Right cardiac atrium (tissue), 5 donors: ENCODE measurements at regions not wholly inside any gene's neighbourhood (a gene's known extent, or its start where the extent isn't known, plus 50 kb on each side); places are given as distances from the start of the nearest gene placed in this dataset.

Experiments
- ATAC-seq, 2 donors: fragments of 200-7000 bp; cut with Tn5 transposase; one replicate each; pipeline versions ENCODE4 v1.8.0 to v1.9.1; 2020; ENCODE audit warnings: moderate library complexity in 2 of 2, mild to moderate bottlenecking in 1 of 2
- DNase-seq, 3 donors: peaks; one replicate each; pipeline ENCODE4 v3.0.0-alpha.2; 2020
- H3K27ac ChIP-seq: one replicate; pipeline ENCODE4 v1.5.1; 2013; ENCODE audit warnings: mild to moderate bottlenecking, low read length, control low read depth, moderate library complexity
- H3K27me3 ChIP-seq: one replicate; pipeline ENCODE4 v1.6.1; 2013; ENCODE audit not compliant: control insufficient read depth, insufficient read depth
- H3K4me1 ChIP-seq: one replicate; pipeline ENCODE4 v1.6.1; 2013; ENCODE audit warnings: low read length; ENCODE audit not compliant: control insufficient read depth, insufficient read depth
- H3K4me3 ChIP-seq: one replicate; pipeline ENCODE4 v1.5.1; 2013; ENCODE audit warnings: low read length, control low read depth
- H3K9me3 ChIP-seq: one replicate; pipeline ENCODE4 v1.6.1; 2013; ENCODE audit warnings: low read length; ENCODE audit not compliant: control insufficient read depth
- WGBS: extraction: QIAGEN DNeasy Blood & Tissue Kit; methylation state at CpG from one replicate; pipeline ENCODE4 v1.1.7; 2013; 5-methylcytosine and 5-hydroxymethylcytosine counted together
- intact Hi-C, 4 donors: fragments of 100-400 bp; cut with DNase I; formaldehyde crosslinking; loops; one replicate each; pipeline versions ENCODE4 v1.11.0 to v1.14.0; 2022 to 2023
- donor health status: healthy with polysubstance abuse.
- donor health status: DM: no; HTN: yes; CAD: no.
- donor health status: DM: no; HTN: no; CAD: no.
- donor health status: DM: no; HTN: yes; CAD: no; lungs with severe emphysema.
- donor health status: DM: yes; HTN: yes; CAD: no.

- Histone ChIP-seq H3K27me3 (no peaks in the 10 kb centered on the region), H3K9me3 (no peaks in the 10 kb centered on the region), H3K27ac (no peak overlapping the region), H3K4me3 (no peak overlapping the region), H3K4me1 (no peaks in the 10 kb centered on the region)
- WGBS, result 28% methylated on average over 2 of the region's 2 CpGs
- intact Hi-C loops, result no loop called here
- ATAC-seq, result peak in 1 of 2 donors; percentile 65
- DNase-seq, result peak in 2 of 3 donors; percentile 40 to 59
Observed at GRCh38 chr12:115035535-115036107, 351.6 kb upstream of the TBX3 start.

GRCh38 chr12:115032521-115032920 is 348.5 kb upstream of the TBX3 start:
- no peak overlapping the region for H3K4me3 ChIP-seq
- no peak for DNase-seq
- H3K4me1 ChIP-seq, result no peaks in the 10 kb centered on the region
- H3K9me3 ChIP-seq, result no peaks in the 10 kb centered on the region
- no peak for ATAC-seq
- H3K27ac ChIP-seq, result no peak overlapping the region
- 84% methylated on average over 3 of the region's 3 CpGs for WGBS
- intact Hi-C loops, result no loop called here
- H3K27me3 ChIP-seq, result no peaks in the 10 kb centered on the region

GRCh38 chr12:115030017-115030416 is 346.0 kb upstream of the TBX3 start:
- Histone ChIP-seq H3K4me3 (no peak overlapping the region), H3K4me1 (no peaks in the 10 kb centered on the region), H3K9me3 (no peaks in the 10 kb centered on the region), H3K27me3 (no peaks in the 10 kb centered on the region), H3K27ac (no peak overlapping the region)
- WGBS, result 95% methylated on average over 3 of the region's 3 CpGs
- DNase-seq (no peak), ATAC-seq (no peak)
- intact Hi-C loops, result no loop called here

GRCh38 chr12:115024531-115024930 is 340.6 kb upstream of the TBX3 start:
- H3K4me3 ChIP-seq, result no peak overlapping the region
- H3K27ac ChIP-seq, result no peak overlapping the region
- 91% methylated on average over 3 of the region's 3 CpGs for WGBS
- intact Hi-C loops, result no loop called here
- peaks cover 2% of the 10 kb centered on the region for H3K9me3 ChIP-seq
- no peak for ATAC-seq
- H3K4me1 ChIP-seq, result peaks cover 4% of the 10 kb centered on the region
- DNase-seq, result no peak
- H3K27me3 ChIP-seq, result no peaks in the 10 kb centered on the region

- no peak overlapping the region for H3K4me3 ChIP-seq
- 40% methylated on average over 4 of the region's 4 CpGs for WGBS
- ATAC-seq (no peak), DNase-seq (peak; percentile 20 to 76 (median 59))
- no peaks in the 10 kb centered on the region for H3K27me3 ChIP-seq
- H3K27ac ChIP-seq, result no peak overlapping the region
- intact Hi-C loops, result no loop called here
- peaks cover 4% of the 10 kb centered on the region for H3K4me1 ChIP-seq
- H3K9me3 ChIP-seq, result peaks cover 2% of the 10 kb centered on the region
Observed at GRCh38 chr12:115023279-115024265, 339.6 kb upstream of the TBX3 start.

GRCh38 chr12:115020091-115020490 is 336.1 kb upstream of the TBX3 start:
- DNase-seq, result no peak
- ATAC-seq, result no peak
- Histone ChIP-seq H3K9me3 (peaks cover 2% of the 10 kb centered on the region), H3K27ac (no peak overlapping the region), H3K4me3 (no peak overlapping the region), H3K27me3 (no peaks in the 10 kb centered on the region), H3K4me1 (peaks cover 4% of the 10 kb centered on the region)
- intact Hi-C loops, result no loop called here

GRCh38 chr12:115017346-115017745 is 333.4 kb upstream of the TBX3 start:
- no peak overlapping the region for H3K27ac ChIP-seq
- DNase-seq (no peak), ATAC-seq (no peak)
- peaks cover 2% of the 10 kb centered on the region for H3K9me3 ChIP-seq
- H3K27me3 ChIP-seq, result no peaks in the 10 kb centered on the region
- WGBS, result 65% methylated on average over 2 of the region's 2 CpGs
- no peaks in the 10 kb centered on the region for H3K4me1 ChIP-seq
- H3K4me3 ChIP-seq, result no peak overlapping the region
- intact Hi-C loops, result no loop called here

- H3K27ac ChIP-seq, result peak overlapping the region; percentile 42
- ATAC-seq (peak in 1 of 2 donors; percentile 50), DNase-seq (peak in 2 of 3 donors; percentile 53 to 63)
- H3K4me3 ChIP-seq, result no peak overlapping the region
- peaks cover 1% of the 10 kb centered on the region for H3K9me3 ChIP-seq
- intact Hi-C loops, result no loop called here
- H3K4me1 ChIP-seq, result no peaks in the 10 kb centered on the region
- 27% methylated on average over 15 of the region's 15 CpGs for WGBS
- H3K27me3 ChIP-seq, result no peaks in the 10 kb centered on the region
Observed at GRCh38 chr12:115013236-115013981, 329.4 kb upstream of the TBX3 start.

GRCh38 chr12:115012861-115013235 is 328.9 kb upstream of the TBX3 start:
- Histone ChIP-seq H3K4me1 (no peaks in the 10 kb centered on the region), H3K4me3 (no peak overlapping the region), H3K27ac (peak overlapping the region; percentile 42), H3K27me3 (no peaks in the 10 kb centered on the region), H3K9me3 (peaks cover 1% of the 10 kb centered on the region)
- DNase-seq (no peak), ATAC-seq (no peak)
- intact Hi-C loops, result no loop called here
- 47% methylated on average over 11 of the region's 11 CpGs for WGBS

- Histone ChIP-seq H3K4me1 (no peaks in the 10 kb centered on the region), H3K27me3 (no peaks in the 10 kb centered on the region), H3K9me3 (peaks cover 1% of the 10 kb centered on the region), H3K27ac (no peak overlapping the region), H3K4me3 (no peak overlapping the region)
- ATAC-seq, result no peak
- WGBS, result 80% methylated on average over 3 of the region's 3 CpGs
- intact Hi-C loops, result no loop called here
- DNase-seq, result no peak
Observed at GRCh38 chr12:115011703-115012102, 327.7 kb upstream of the TBX3 start.
